ENCODE measurements at regions not wholly inside any gene's neighbourhood (a gene's known extent, or its start where the extent isn't known, plus 50 kb on each side); places are given as distances from the start of the nearest gene placed in this dataset.
A peak's percentile ranks its signal among the peaks of the same experiment; 100 is the strongest.
"Not testable (repeated sequence)": the region's sequence is repeated elsewhere in the genome, so short reads cannot be mapped to it uniquely, and the experiment has no call there.

DNA sequence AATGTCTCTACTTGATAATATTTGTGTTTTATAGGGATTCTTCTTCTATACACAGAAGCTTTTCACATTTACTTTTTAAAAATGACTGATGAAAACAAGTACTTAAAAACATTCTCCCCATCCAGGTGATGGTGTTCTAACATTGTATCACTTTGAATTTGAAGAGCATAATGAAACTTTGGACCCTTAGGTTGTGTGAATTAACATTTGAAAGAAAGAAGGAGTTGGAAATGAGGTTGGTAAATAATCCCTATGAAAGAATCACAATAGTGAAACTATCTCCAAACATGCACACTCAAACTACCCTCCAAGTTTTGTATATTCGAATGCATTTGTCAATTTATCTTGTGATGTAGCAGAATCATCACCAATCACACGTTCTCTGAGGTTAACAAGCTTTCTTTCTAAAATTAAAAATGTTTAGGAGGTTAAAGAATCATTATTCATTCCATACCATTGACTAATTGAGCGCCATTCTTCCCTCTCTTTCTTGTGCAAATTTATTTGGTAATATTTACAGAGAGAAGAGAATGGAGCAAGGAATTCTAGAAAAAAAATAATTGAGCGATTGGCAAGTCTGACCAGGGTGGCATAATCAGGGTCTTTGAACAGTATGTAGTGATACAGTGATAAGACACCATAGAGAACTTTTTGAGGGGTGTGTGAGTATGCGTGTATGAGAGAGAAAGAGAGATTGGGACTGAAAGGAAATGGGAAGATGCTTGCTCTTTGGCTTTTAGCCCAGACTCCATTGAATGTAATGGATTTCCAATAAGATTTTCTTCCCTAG lies 260.0 kb upstream of the NRXN1 start:
- in situ Hi-C loops (cut with HindIII; ENCODE audit: low sequenced_read_pairs): no loop called here
- TF ChIP-seq CTCF (IDR thresholded peaks at IDR 0.05; ENCODE audit: low read depth, low read length): no peak
- H3K4me3 ChIP-seq (ENCODE audit: low read depth, low read length): no peak overlapping the region
- no peak for DNase-seq (ENCODE audit: low read depth, low spot score)

DNA sequence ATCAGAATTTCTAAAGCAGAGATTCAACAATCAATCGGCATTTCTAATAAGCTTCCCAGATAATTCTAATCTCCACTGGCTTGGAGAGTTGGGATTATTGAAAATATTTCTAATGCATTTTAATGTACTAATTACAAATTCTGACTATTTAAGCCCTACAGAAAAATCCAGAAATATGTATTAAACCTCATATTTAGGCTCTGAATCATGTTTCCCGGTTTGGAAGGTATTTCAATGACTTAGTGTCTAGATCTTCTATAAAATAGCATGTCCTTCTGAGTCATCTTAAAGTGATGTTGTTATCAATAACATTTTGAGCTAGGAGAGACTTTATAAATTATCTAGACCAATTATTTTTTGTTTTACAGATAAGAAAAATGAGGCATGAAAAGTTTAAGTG lies 258.8 kb upstream of the NRXN1 start:
- peak; percentile 36 for DNase-seq (ENCODE audit: low read depth, low spot score)
- no peak for TF ChIP-seq CTCF (IDR thresholded peaks at IDR 0.05; ENCODE audit: low read depth, low read length)
- no peak overlapping the region for H3K4me3 ChIP-seq (ENCODE audit: low read depth, low read length)
- in situ Hi-C loops (cut with HindIII; ENCODE audit: low sequenced_read_pairs): no loop called here

DNA sequence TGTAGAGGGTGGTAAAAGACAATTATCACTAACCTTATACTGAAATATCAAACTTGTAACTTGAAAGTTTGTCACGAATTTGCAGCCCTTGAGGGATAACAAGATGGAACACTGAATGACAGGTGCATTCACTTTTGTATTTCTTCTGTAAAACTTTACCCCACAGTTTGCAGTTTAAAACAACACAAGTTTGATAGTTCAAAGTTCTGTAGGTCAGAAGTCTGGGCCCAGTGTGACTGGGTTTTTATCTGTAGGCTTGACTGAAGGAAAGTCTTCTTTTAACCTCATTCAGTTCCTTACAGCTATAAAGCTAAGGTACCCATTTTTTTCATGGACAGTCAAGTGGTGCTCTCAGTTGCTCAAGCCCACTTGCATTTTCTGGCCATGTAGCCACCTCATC lies 257.1 kb upstream of the NRXN1 start:
- TF ChIP-seq CTCF (IDR thresholded peaks at IDR 0.05; ENCODE audit: low read depth, low read length): no peak
- no peak overlapping the region for H3K4me3 ChIP-seq (ENCODE audit: low read depth, low read length)
- no peak for DNase-seq (ENCODE audit: low read depth, low spot score)
- in situ Hi-C loops (cut with HindIII; ENCODE audit: low sequenced_read_pairs): no loop called here

GRCh38 chr2:51268191-51268590 lies 236.3 kb upstream of the NRXN1 start:
- no peak overlapping the region for H3K4me3 ChIP-seq (ENCODE audit: low read depth, low read length)
- no peak for TF ChIP-seq CTCF (IDR thresholded peaks at IDR 0.05; ENCODE audit: low read depth, low read length)
- no peak for DNase-seq (ENCODE audit: low read depth, low spot score)
- in situ Hi-C loops (cut with HindIII; ENCODE audit: low sequenced_read_pairs): no loop called here

- no peak for TF ChIP-seq CTCF (IDR thresholded peaks at IDR 0.05; ENCODE audit: low read depth, low read length)
- H3K4me3 ChIP-seq (ENCODE audit: low read depth, low read length): no peak overlapping the region
- in situ Hi-C loops (cut with HindIII; ENCODE audit: low sequenced_read_pairs): no loop called here
- DNase-seq (ENCODE audit: low read depth, low spot score): no peak
Measured at GRCh38 chr2:51265539-51265938, 233.6 kb upstream of the NRXN1 start.

DNA sequence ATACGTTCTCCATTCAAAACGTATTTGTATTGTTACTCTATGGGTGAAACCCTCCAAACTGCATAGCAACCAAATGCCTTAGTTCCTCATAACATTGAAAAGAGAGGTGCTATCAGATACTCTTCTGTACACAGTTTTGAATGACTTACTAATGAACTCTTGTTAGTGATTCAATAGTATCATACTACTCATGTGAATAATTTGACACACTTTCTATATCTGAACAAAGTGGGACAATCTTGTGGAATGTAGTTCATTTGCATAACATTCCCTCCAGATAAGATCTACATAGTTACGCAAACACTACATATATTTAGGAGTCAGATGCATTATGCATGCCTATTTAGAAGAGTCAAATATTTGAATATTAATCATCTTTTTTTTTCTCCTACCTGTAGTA lies 232.0 kb upstream of the NRXN1 start:
- no peak for DNase-seq (ENCODE audit: low read depth, low spot score)
- no peak for TF ChIP-seq CTCF (IDR thresholded peaks at IDR 0.05; ENCODE audit: low read depth, low read length)
- in situ Hi-C loops (cut with HindIII; ENCODE audit: low sequenced_read_pairs): no loop called here
- H3K4me3 ChIP-seq (ENCODE audit: low read depth, low read length): no peak overlapping the region

GRCh38 chr2:51263101-51263500 lies 231.2 kb upstream of the NRXN1 start:
- DNase-seq (ENCODE audit: low read depth, low spot score); in situ Hi-C loops (cut with HindIII; ENCODE audit: low sequenced_read_pairs); H3K4me3 ChIP-seq (ENCODE audit: low read depth, low read length): not testable (repeated sequence)
